ENCODE measurements at regions not wholly inside any gene's neighbourhood (a gene's known extent, or its start where the extent isn't known, plus 50 kb on each side); places are given as distances from the start of the nearest gene placed in this dataset.

GRCh38 chr4:163077680-163078079, 89.0 kb downstream of the NAF1 start:
- H3K4me3 Mint-ChIP-seq = no peak overlapping the region
- H3K9me3 Mint-ChIP-seq (ENCODE audit: low read depth) = no peaks in the 10 kb centered on the region
- no peak for DNase-seq
- H3K27ac Mint-ChIP-seq = no peak overlapping the region
- CTCF ChIA-PET = no interaction called here
- H3K4me1 Mint-ChIP-seq = no peaks in the 10 kb centered on the region
- ATAC-seq = no peak
- no peaks in the 10 kb centered on the region for H3K36me3 Mint-ChIP-seq
- H3K27me3 Mint-ChIP-seq = no peaks in the 10 kb centered on the region

GRCh38 chr4:163072222-163072621, 94.5 kb downstream of the NAF1 start:
- no peak overlapping the region for H3K27ac Mint-ChIP-seq
- H3K36me3 Mint-ChIP-seq = no peaks in the 10 kb centered on the region
- H3K9me3 Mint-ChIP-seq (ENCODE audit: low read depth) = no peaks in the 10 kb centered on the region
- ATAC-seq (no peak), DNase-seq (no peak)
- H3K4me1 Mint-ChIP-seq = no peaks in the 10 kb centered on the region
- H3K4me3 Mint-ChIP-seq = no peak overlapping the region
- CTCF ChIA-PET = no interaction called here
- no peaks in the 10 kb centered on the region for H3K27me3 Mint-ChIP-seq

- Mint-ChIP-seq H3K9me3 (ENCODE audit: low read depth) (no peaks in the 10 kb centered on the region), H3K4me1 (no peaks in the 10 kb centered on the region), H3K27me3 (no peaks in the 10 kb centered on the region), H3K36me3 (no peaks in the 10 kb centered on the region), H3K27ac (no peak overlapping the region), H3K4me3 (no peak overlapping the region)
- DNase-seq = no peak
- CTCF ChIA-PET = no interaction called here
- ATAC-seq = no peak
These were observed 95.4 kb downstream of the NAF1 start for GRCh38 chr4:163071308-163071707.

GRCh38 chr4:163070023-163070422, 96.7 kb downstream of the NAF1 start:
- DNase-seq (no peak), ATAC-seq (no peak)
- Mint-ChIP-seq H3K4me1 (no peaks in the 10 kb centered on the region), H3K27me3 (no peaks in the 10 kb centered on the region), H3K27ac (no peak overlapping the region), H3K9me3 (ENCODE audit: low read depth) (no peaks in the 10 kb centered on the region), H3K4me3 (no peak overlapping the region), H3K36me3 (no peaks in the 10 kb centered on the region)
- CTCF ChIA-PET = no interaction called here

GRCh38 chr4:163063891-163064290, 102.8 kb downstream of the NAF1 start:
- CTCF ChIA-PET = no interaction called here
- Mint-ChIP-seq H3K4me1 (no peaks in the 10 kb centered on the region), H3K36me3 (no peaks in the 10 kb centered on the region), H3K27ac (no peak overlapping the region), H3K27me3 (no peaks in the 10 kb centered on the region), H3K9me3 (ENCODE audit: low read depth) (peaks cover 3% of the 10 kb centered on the region), H3K4me3 (no peak overlapping the region)
- DNase-seq (no peak), ATAC-seq (no peak)

GRCh38 chr4:163048447-163048846, 118.2 kb downstream of the NAF1 start:
- ATAC-seq (no peak), DNase-seq (no peak)
- CTCF ChIA-PET = no interaction called here
- peaks cover 5% of the 10 kb centered on the region for H3K27me3 Mint-ChIP-seq
- no peaks in the 10 kb centered on the region for H3K9me3 Mint-ChIP-seq (ENCODE audit: low read depth)
- H3K36me3 Mint-ChIP-seq = no peaks in the 10 kb centered on the region
- no peak overlapping the region for H3K27ac Mint-ChIP-seq
- no peaks in the 10 kb centered on the region for H3K4me1 Mint-ChIP-seq
- H3K4me3 Mint-ChIP-seq = no peak overlapping the region

- H3K4me1 Mint-ChIP-seq = no peaks in the 10 kb centered on the region
- H3K27ac Mint-ChIP-seq = no peak overlapping the region
- H3K36me3 Mint-ChIP-seq = no peaks in the 10 kb centered on the region
- H3K4me3 Mint-ChIP-seq = no peak overlapping the region
- ATAC-seq = no peak
- no peaks in the 10 kb centered on the region for H3K9me3 Mint-ChIP-seq (ENCODE audit: low read depth)
- peaks cover 5% of the 10 kb centered on the region for H3K27me3 Mint-ChIP-seq
- no peak for DNase-seq
- CTCF ChIA-PET = no interaction called here
These were observed 124.4 kb downstream of the NAF1 start for GRCh38 chr4:163042306-163042705.

GRCh38 chr4:163017135-163017534, 149.6 kb downstream of the NAF1 start:
- Mint-ChIP-seq H3K27me3 (no peaks in the 10 kb centered on the region), H3K27ac (no peak overlapping the region), H3K9me3 (ENCODE audit: low read depth) (no peaks in the 10 kb centered on the region), H3K4me1 (no peaks in the 10 kb centered on the region), H3K4me3 (no peak overlapping the region), H3K36me3 (no peaks in the 10 kb centered on the region)
- ATAC-seq (no peak), DNase-seq (no peak)
- CTCF ChIA-PET = no interaction called here

GRCh38 chr4:163012816-163013215, 153.9 kb downstream of the NAF1 start:
- no peaks in the 10 kb centered on the region for H3K4me1 Mint-ChIP-seq
- no peaks in the 10 kb centered on the region for H3K27me3 Mint-ChIP-seq
- ATAC-seq = no peak
- no peak overlapping the region for H3K4me3 Mint-ChIP-seq
- no peak for DNase-seq
- CTCF ChIA-PET = no interaction called here
- no peaks in the 10 kb centered on the region for H3K9me3 Mint-ChIP-seq (ENCODE audit: low read depth)
- H3K36me3 Mint-ChIP-seq = no peaks in the 10 kb centered on the region
- no peak overlapping the region for H3K27ac Mint-ChIP-seq

- Mint-ChIP-seq H3K9me3 (ENCODE audit: low read depth) (no peaks in the 10 kb centered on the region), H3K27me3 (no peaks in the 10 kb centered on the region), H3K4me1 (no peaks in the 10 kb centered on the region), H3K4me3 (no peak overlapping the region), H3K27ac (no peak overlapping the region), H3K36me3 (no peaks in the 10 kb centered on the region)
- ATAC-seq (no peak), DNase-seq (no peak)
- CTCF ChIA-PET = no interaction called here
These were observed 162.7 kb downstream of the NAF1 start for GRCh38 chr4:163003979-163004378.

- H3K9me3 Mint-ChIP-seq (ENCODE audit: low read depth) = no peaks in the 10 kb centered on the region
- H3K27ac Mint-ChIP-seq = no peak overlapping the region
- H3K27me3 Mint-ChIP-seq = no peaks in the 10 kb centered on the region
- H3K4me1 Mint-ChIP-seq = no peaks in the 10 kb centered on the region
- no peak for ATAC-seq
- H3K36me3 Mint-ChIP-seq = no peaks in the 10 kb centered on the region
- no peak overlapping the region for H3K4me3 Mint-ChIP-seq
- CTCF ChIA-PET = no interaction called here
- no peak for DNase-seq
These were observed 178.2 kb downstream of the NAF1 start for GRCh38 chr4:162988530-162988929.

- DNase-seq (no peak), ATAC-seq (no peak)
- no peak overlapping the region for H3K27ac Mint-ChIP-seq
- no peaks in the 10 kb centered on the region for H3K27me3 Mint-ChIP-seq
- no peaks in the 10 kb centered on the region for H3K9me3 Mint-ChIP-seq (ENCODE audit: low read depth)
- H3K36me3 Mint-ChIP-seq = no peaks in the 10 kb centered on the region
- no peak overlapping the region for H3K4me3 Mint-ChIP-seq
- no peaks in the 10 kb centered on the region for H3K4me1 Mint-ChIP-seq
- CTCF ChIA-PET = no interaction called here
These were observed 181.6 kb downstream of the NAF1 start for GRCh38 chr4:162985131-162985530.

GRCh38 chr4:162984621-162985020, 182.1 kb downstream of the NAF1 start:
- Mint-ChIP-seq H3K27ac (no peak overlapping the region), H3K4me3 (no peak overlapping the region), H3K9me3 (ENCODE audit: low read depth) (no peaks in the 10 kb centered on the region), H3K36me3 (no peaks in the 10 kb centered on the region), H3K27me3 (no peaks in the 10 kb centered on the region), H3K4me1 (no peaks in the 10 kb centered on the region)
- ATAC-seq (no peak), DNase-seq (no peak)
- CTCF ChIA-PET = no interaction called here

- no peak overlapping the region for H3K27ac Mint-ChIP-seq
- ATAC-seq (no peak), DNase-seq (no peak)
- H3K27me3 Mint-ChIP-seq = no peaks in the 10 kb centered on the region
- no peak overlapping the region for H3K4me3 Mint-ChIP-seq
- H3K36me3 Mint-ChIP-seq = no peaks in the 10 kb centered on the region
- CTCF ChIA-PET = no interaction called here
- no peaks in the 10 kb centered on the region for H3K9me3 Mint-ChIP-seq (ENCODE audit: low read depth)
- no peaks in the 10 kb centered on the region for H3K4me1 Mint-ChIP-seq
These were observed 184.9 kb downstream of the NAF1 start for GRCh38 chr4:162981823-162982222.

- DNase-seq = no peak
- H3K36me3 Mint-ChIP-seq = no peaks in the 10 kb centered on the region
These were observed 188.3 kb downstream of the NAF1 start for GRCh38 chr4:162978398-162978797.

More at GRCh38 chr4:162978398-162978797, 188.3 kb downstream of the NAF1 start:
- Mint-ChIP-seq H3K4me3 (no peak overlapping the region), H3K9me3 (ENCODE audit: low read depth) (no peaks in the 10 kb centered on the region), H3K27ac (no peak overlapping the region), H3K27me3 (no peaks in the 10 kb centered on the region), H3K4me1 (no peaks in the 10 kb centered on the region)
- ATAC-seq = no peak
- CTCF ChIA-PET = no interaction called here
